K562 (cell line): ENCODE measurements at regions not wholly inside any gene's neighbourhood (a gene's known extent, or its start where the extent isn't known, plus 50 kb on each side); places are given as distances from the start of the nearest gene placed in this dataset.

Experiments
- ATAC-seq: fragments of 200-7000 bp; cut with Tn5 transposase; 3 replicates; pipeline ENCODE4 v1.9.1; 2020; ENCODE audit warnings: moderate library complexity
- BruUV-seq: library from RNA; stranded (reverse); fragments of 400-500 nt; replicated peaks from 2 replicates; lab custom pipeline; 2021; lab: Mats Ljungman, UMichigan
- CTCF ChIA-PET: fragments of 300-600 bp; formaldehyde crosslinking; extraction: SDS; loops from one replicate; lab custom pipeline; 2021; ENCODE audit warnings: low intra/inter-chr PET ratio; lab: Yijun Ruan, JAX
- POLR2A ChIA-PET: fragments of 300-600, 350-650 bp; sonication (Branson Sonifier 250); formaldehyde crosslinking; extraction: SDS; loops from one replicate; lab custom pipeline; 2021; ENCODE audit warnings: antibody characterized with exemption, inconsistent platforms; lab: Yijun Ruan, JAX
- DNase-seq, 4 experiments: peaks; one replicate each; pipeline versions ENCODE4 v3.0.0 to v3.0.0-alpha.2; 2011 to 2018; ENCODE audit warnings: low spot score in 3 of 4, mixed read lengths in 3 of 4; ENCODE audit errors: extremely low read depth in 1 of 4
- FAIRE-seq: peaks from 2 replicates; lab custom pipeline; 2011; peaks lifted over from hg19 to GRCh38; lab: Jason Lieb, UNC
- H2AFZ ChIP-seq: 2 replicates; pipeline ENCODE4 v1.6.0; 2011; ENCODE audit warnings: low read depth, low read length, control low read depth, inconsistent platforms
- H3K27ac ChIP-seq: fragments of 200-600 bp; 3 replicates; pipeline ENCODE4 v1.8.0; 2011; ENCODE audit warnings: low read depth, mild to moderate bottlenecking, control low read depth, inconsistent platforms, low read length, moderate library complexity, mixed read lengths; ENCODE audit errors: extremely low read depth
- H3K27me3 ChIP-seq, 2 experiments: fragments of 300-600 bp in 1 of 2; 2 replicates in 1 of 2; 3 replicates in 1 of 2; pipeline versions ENCODE4 v1.6.0 to v1.8.0; 2011; ENCODE audit warnings: inconsistent platforms in 2 of 2, low read length in 2 of 2, mild to moderate bottlenecking in 1 of 2, mixed read lengths in 1 of 2, moderate library complexity in 1 of 2; ENCODE audit not compliant: control insufficient read depth in 2 of 2, insufficient read depth in 2 of 2
- H3K36me3 ChIP-seq: fragments of 300-600 bp; 3 replicates; pipeline ENCODE4 v1.8.0; 2011; ENCODE audit warnings: mild to moderate bottlenecking, low read length, inconsistent platforms; ENCODE audit not compliant: control insufficient read depth, insufficient read depth
- H3K4me1 ChIP-seq, 2 experiments: fragments of 200-600 bp in 1 of 2; replicated peaks in 1 of 2; 2 replicates in 1 of 2; 3 replicates in 1 of 2; pipeline versions ENCODE4 v1.5.1 to v1.8.0; 2011; ENCODE audit warnings: inconsistent platforms in 2 of 2, low read length in 2 of 2, mild to moderate bottlenecking in 1 of 2, mixed read lengths in 1 of 2, moderate library complexity in 1 of 2; ENCODE audit not compliant: control insufficient read depth in 2 of 2, insufficient read depth in 2 of 2
- H3K4me2 ChIP-seq: 2 replicates; pipeline ENCODE4 v1.6.1; 2011; ENCODE audit warnings: low read length, control low read depth, inconsistent platforms, mixed read lengths; ENCODE audit not compliant: insufficient read depth
- H3K4me3 ChIP-seq: fragments of 200-600 bp; sonication (generic), shearing (Covaris generic); 2 replicates; pipeline ENCODE4 v1.5.1; 2016; ENCODE audit warnings: control low read depth, inconsistent platforms
- H3K79me2 ChIP-seq: fragments of 200-600 bp; 3 replicates; pipeline ENCODE4 v1.8.0; 2011; ENCODE audit warnings: low read length, inconsistent platforms; ENCODE audit not compliant: control insufficient read depth, insufficient read depth
- H3K9ac ChIP-seq, 2 experiments: 2 replicates each; pipeline versions ENCODE4 v1.6.0 to v1.6.1; 2011; ENCODE audit warnings: low read depth in 2 of 2, low read length in 2 of 2, control low read depth in 1 of 2, inconsistent platforms in 1 of 2, mild to moderate bottlenecking in 1 of 2, mixed read lengths in 1 of 2; ENCODE audit not compliant: insufficient read depth in 1 of 2
- H3K9me1 ChIP-seq: one replicate; pipeline ENCODE4 v1.6.0; 2011; ENCODE audit warnings: inconsistent platforms, mild to moderate bottlenecking, low read length, moderate library complexity; ENCODE audit not compliant: control insufficient read depth, insufficient read depth
- H3K9me3 ChIP-seq: replicated peaks from 2 replicates; pipeline ENCODE4 v1.5.1; 2011; ENCODE audit warnings: low read depth, low read length, inconsistent platforms; ENCODE audit not compliant: control insufficient read depth, insufficient read depth
- H4K20me1 ChIP-seq: replicated peaks from 2 replicates; pipeline ENCODE4 v1.6.1; 2011; ENCODE audit warnings: low read length, inconsistent platforms, mixed read lengths; ENCODE audit not compliant: control insufficient read depth, insufficient read depth
- ADNP ChIP-seq: fragments of 200-800 bp; sonication (Bioruptor generic); IDR thresholded peaks from 2 replicates; pipeline ENCODE4 v1.6.1; 2016; ENCODE audit warnings: missing genetic modification characterization, missing compliant biosample characterization
- ARID1B ChIP-seq: fragments of 450-650 bp; IDR thresholded peaks from 2 replicates; pipeline ENCODE4 v1.6.1; 2016; ENCODE audit warnings: antibody characterized with exemption, mild to moderate bottlenecking, inconsistent platforms
- BACH1 ChIP-seq: fragments of 200-800 bp; sonication (Bioruptor generic); IDR thresholded peaks from 2 replicates; pipeline ENCODE4 v1.6.1; 2016; ENCODE audit warnings: missing genetic modification characterization, missing compliant biosample characterization
- ETV6 ChIP-seq, 3 experiments: fragments of 150-350 bp in 1 of 3; sonication (generic) in 1 of 3; formaldehyde crosslinking in 1 of 3; IDR thresholded peaks; 2 replicates each; pipeline versions ENCODE4 v1.6.1 to v1.8.0; 2014 to 2022; ENCODE audit warnings: borderline replicate concordance in 2 of 3, low read depth in 2 of 3, antibody characterized with exemption in 1 of 3, low read length in 1 of 3, mild to moderate bottlenecking in 1 of 3, missing genetic modification reagents in 1 of 3
- MEIS2 ChIP-seq: fragments of 450-650 bp; IDR thresholded peaks from 2 replicates; pipeline ENCODE4 v1.6.1; 2014; ENCODE audit warnings: mild to moderate bottlenecking; ENCODE audit not compliant: partially characterized antibody
- MIER1 ChIP-seq: fragments of 450-650 bp; IDR thresholded peaks from 2 replicates; pipeline ENCODE4 v1.6.1; 2016; ENCODE audit warnings: antibody characterized with exemption, mild to moderate bottlenecking, low read depth
- NFRKB ChIP-seq: fragments of 450-650 bp; IDR thresholded peaks from 2 replicates; pipeline ENCODE4 v1.6.1; 2016; ENCODE audit warnings: low read depth
- NR2C1 ChIP-seq, 2 experiments: fragments of 450-650 bp; IDR thresholded peaks; 2 replicates each; pipeline ENCODE4 v1.6.1; 2017; ENCODE audit warnings: mild to moderate bottlenecking in 2 of 2, antibody characterized with exemption in 1 of 2, inconsistent platforms in 1 of 2, missing compliant biosample characterization in 1 of 2, missing genetic modification characterization in 1 of 2
- NR4A1 ChIP-seq, 2 experiments: fragments of 250-450 bp in 1 of 2; fragments of 450-650 bp in 1 of 2; sonication (Bioruptor Pico) in 1 of 2; IDR thresholded peaks; 2 replicates each; pipeline versions ENCODE4 v1.4.0 to v1.6.1; 2016 to 2020; ENCODE audit warnings: mild to moderate bottlenecking in 2 of 2, missing compliant biosample characterization in 1 of 2, missing genetic modification characterization in 1 of 2, moderate library complexity in 1 of 2
- PTRF ChIP-seq: fragments of 450-650 bp; IDR thresholded peaks from 2 replicates; pipeline ENCODE4 v1.6.1; 2016; ENCODE audit warnings: mild to moderate bottlenecking, missing genetic modification characterization, missing compliant biosample characterization
- PTTG1 ChIP-seq: fragments of 450-650 bp; IDR thresholded peaks from 2 replicates; pipeline ENCODE4 v1.6.1; 2016; ENCODE audit warnings: low read depth, mild to moderate bottlenecking, missing genetic modification characterization, missing compliant biosample characterization
- REST ChIP-seq, 2 experiments: fragments of 450-650 bp; formaldehyde crosslinking in 1 of 2; IDR thresholded peaks; 2 replicates each; pipeline versions ENCODE4 v1.4.0 to v1.6.1; 2014 to 2020; ENCODE audit warnings: mild to moderate bottlenecking in 2 of 2, borderline replicate concordance in 1 of 2, low read depth in 1 of 2
- ZFP30 ChIP-seq: fragments of 250-450 bp; sonication (Bioruptor Pico); IDR thresholded peaks from 2 replicates; pipeline ENCODE4 v1.8.0; 2022; ENCODE audit warnings: moderate library complexity, mild to moderate bottlenecking, inconsistent platforms, borderline replicate concordance
- ZNF324 ChIP-seq: fragments of 250-450 bp; sonication (Bioruptor Pico); IDR thresholded peaks from 2 replicates; pipeline ENCODE4 v1.4.0; 2020; ENCODE audit warnings: mild to moderate bottlenecking
- ZNF41 ChIP-seq: fragments of 250-450 bp; sonication (Bioruptor Pico); conservative IDR thresholded peaks from 2 replicates; pipeline ENCODE4 v1.4.0; 2020; ENCODE audit warnings: mild to moderate bottlenecking
- WGBS: fragments of 100-300 bp; shearing (Covaris generic); methylation state at CpG from one replicate; pipeline ENCODE4 v1.1.6; 2016; ENCODE audit warnings: low coverage, mixed read lengths; ENCODE audit not compliant: insufficient coverage; ENCODE audit errors: missing lambda C conversion rate; 5-methylcytosine and 5-hydroxymethylcytosine counted together
- in situ Hi-C: fragments of 300-500 bp; cut with MboI; formaldehyde crosslinking; loops from 4 replicates; pipeline ENCODE4 v1.15.0; 2018; ENCODE audit warnings: inconsistent platforms, mixed read lengths
- intact Hi-C: fragments of 100-400 bp; cut with micrococcal nuclease; formaldehyde crosslinking; loops from 2 replicates; pipeline ENCODE4 v1.14.2; 2022

DNA sequence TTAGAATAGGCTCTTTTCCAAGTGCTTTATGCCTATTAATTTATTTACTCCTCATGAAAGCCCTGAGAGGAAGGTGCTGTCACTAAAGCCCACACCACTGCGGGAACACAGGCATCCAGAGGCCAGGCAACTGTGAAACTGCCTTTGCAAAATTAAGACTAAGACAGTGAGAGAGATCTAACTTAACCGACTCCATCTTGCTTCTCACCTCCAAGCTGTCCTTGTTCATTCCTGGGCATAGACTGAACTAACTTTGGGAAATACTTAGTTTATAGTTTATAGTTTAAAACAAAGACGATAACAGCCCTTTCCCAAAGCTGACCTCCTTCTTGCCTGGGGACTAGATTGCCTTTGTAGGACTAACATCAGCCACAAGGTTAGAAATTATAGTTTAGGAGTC is 80.1 kb downstream of the RSPH3 start:
- no peak overlapping the region for H3K4me3 ChIP-seq
- H3K9me3 ChIP-seq = no peaks in the 10 kb centered on the region
- in situ Hi-C loops (no loop called here), intact Hi-C loops (loop anchor here (5.0 kb wide), 1 partner anchor 48 kb away; no protein-coding TSS in a partner anchor)
- H2AFZ ChIP-seq = peak overlapping the region; percentile 20; the same call in 1 of the 2 replicates
- no peak overlapping the region for H3K27ac ChIP-seq
- ChIA-PET POLR2A (interaction anchor here (1.2 kb wide), 1 partner anchor 9 kb away, joined by 3 read pairs; no protein-coding TSS in a partner anchor), CTCF (no interaction called here)
- ATAC-seq = no peak
- H3K9ac ChIP-seq = no peak overlapping the region
- H4K20me1 ChIP-seq = no peaks in the 10 kb centered on the region
- no peaks in the 10 kb centered on the region for H3K36me3 ChIP-seq
- H3K79me2 ChIP-seq = no peaks in the 10 kb centered on the region
- DNase-seq = no peak
- no TSS peak for BruUV-seq
- H3K27me3 ChIP-seq = no peaks in the 10 kb centered on the region
- no peaks in the 10 kb centered on the region for H3K9me1 ChIP-seq
- H3K4me1 ChIP-seq = peaks cover 8 to 18% of the 10 kb centered on the region in 2 experiments
- no peak for FAIRE-seq
- WGBS = 31% methylated on average over 3 of the region's 3 CpGs
- H3K4me2 ChIP-seq = no peak overlapping the region
- TF ChIP-seq ZNF41 (CRISPR knock-in tag) (0 out of 2 replicates have a peak, but pooled peaks have one; percentile 17), ZNF324 (no peak), MEIS2 (no peak), NFRKB (no peak), BACH1 (tag) (peak; percentile 31; the same call in 1 of the 2 replicates), NR2C1 (IDR thresholded peaks at IDR 0.05) (no peak), NR2C1 (tag; IDR thresholded peaks at IDR 0.05) (peak; percentile 59), PTRF (tag) (peak; percentile 44; the same call in 1 of the 2 replicates), NR4A1 (CRISPR knock-in tag; IDR thresholded peaks at IDR 0.05) (no peak), NR4A1 (tag; IDR thresholded peaks at IDR 0.05) (0 out of 2 replicates have a peak, but pooled peaks have one; percentile 47), PTTG1 (tag) (peak; percentile 70), ARID1B (no peak), ETV6 (IDR thresholded peaks at IDR 0.05; ENCODE audit: borderline replicate concordance in 1 of 2, low read depth in 2 of 2, low read length in 1 of 2) (no peak), ETV6 (CRISPR knock-in tag; IDR thresholded peaks at IDR 0.05; ENCODE audit: borderline replicate concordance) (no peak), ZFP30 (CRISPR knock-in tag) (no peak), REST (IDR thresholded peaks at IDR 0.05; ENCODE audit: borderline replicate concordance) (no peak), REST (CRISPR knock-in tag; IDR thresholded peaks at IDR 0.05; ENCODE audit: low read depth) (no peak), ADNP (tag) (no peak), MIER1 (no peak)
